Small intestine (tissue), 7 donors: ENCODE measurements at regions not wholly inside any gene's neighbourhood (a gene's known extent, or its start where the extent isn't known, plus 50 kb on each side); places are given as distances from the start of the nearest gene placed in this dataset.
"Not testable (repeated sequence)": the region's sequence is repeated elsewhere in the genome, so short reads cannot be mapped to it uniquely, and the experiment has no call there.

Source experiments
- DNase-seq, 2 donors: peaks; one replicate each; pipeline versions ENCODE4 v3.0.0 to v3.0.0-alpha.2; 2013
- FAIRE-seq: peaks from 2 replicates; lab custom pipeline; 2012; peaks lifted over from hg19 to GRCh38; lab: Jason Lieb, UNC
- H3K27ac ChIP-seq, 3 donors: one replicate each; pipeline ENCODE4 v1.5.1; 2013; ENCODE audit warnings: low read length in 2 of 3, mild to moderate bottlenecking in 2 of 3, control low read depth in 1 of 3, inconsistent platforms in 1 of 3, low read depth in 1 of 3, moderate library complexity in 1 of 3
- H3K27me3 ChIP-seq, 3 donors: one replicate each; pipeline ENCODE4 v1.6.1; 2013; ENCODE audit warnings: low read length in 3 of 3, inconsistent platforms in 1 of 3; ENCODE audit not compliant: control insufficient read depth in 3 of 3, insufficient read depth in 3 of 3
- H3K36me3 ChIP-seq, 3 donors: one replicate each; pipeline ENCODE4 v1.6.1; 2013; ENCODE audit warnings: low read length in 3 of 3, inconsistent platforms in 1 of 3, low read depth in 1 of 3, mild to moderate bottlenecking in 1 of 3, moderate library complexity in 1 of 3; ENCODE audit not compliant: control insufficient read depth in 3 of 3, insufficient read depth in 2 of 3
- H3K4me1 ChIP-seq, 3 donors: one replicate each; pipeline ENCODE4 v1.6.1; 2013; ENCODE audit warnings: low read length in 2 of 3, inconsistent platforms in 1 of 3, low read depth in 1 of 3, mild to moderate bottlenecking in 1 of 3, moderate library complexity in 1 of 3; ENCODE audit not compliant: control insufficient read depth in 3 of 3, insufficient read depth in 2 of 3
- H3K4me3 ChIP-seq, 3 donors: one replicate each; pipeline ENCODE4 v1.5.1; 2013; ENCODE audit warnings: low read length in 3 of 3, control low read depth in 1 of 3, inconsistent platforms in 1 of 3, low read depth in 1 of 3, mild to moderate bottlenecking in 1 of 3, moderate library complexity in 1 of 3
- H3K9me3 ChIP-seq, 2 donors: one replicate each; pipeline ENCODE4 v1.6.1; 2013; ENCODE audit warnings: low read depth in 1 of 2, low read length in 1 of 2; ENCODE audit not compliant: control insufficient read depth in 2 of 2, insufficient read depth in 1 of 2
- WGBS, 3 donors: extraction: QIAGEN DNeasy Blood & Tissue Kit; methylation state at CpG; one replicate each; pipeline ENCODE4 v1.1.7; 2013; 5-methylcytosine and 5-hydroxymethylcytosine counted together
- donor health status: healthy with polysubstance abuse.
- donor health status: control.
- donor health status: control.
- donor health status: Bipolar disorder and iron deficiency.
- donor health status: healthy.

- not testable (repeated sequence) for H3K27ac ChIP-seq, H3K27me3 ChIP-seq, FAIRE-seq, DNase-seq, H3K9me3 ChIP-seq, H3K36me3 ChIP-seq, H3K4me1 ChIP-seq, H3K4me3 ChIP-seq
- 78 to 97% (median 93%) methylated on average over 1 of the region's 1 CpG for WGBS, 3 donors
Measured at GRCh38 chr18:5830902-5831301, 64.4 kb downstream of the TMEM200C start.

GRCh38 chr18:5828913-5829312 is 66.4 kb downstream of the TMEM200C start:
- Histone ChIP-seq H3K4me3 (no peak overlapping the region), H3K27ac (no peak overlapping the region), H3K4me1 (no peaks in the 10 kb centered on the region), H3K9me3 (no peaks in the 10 kb centered on the region), H3K36me3 (no peaks in the 10 kb centered on the region), H3K27me3 (no peaks in the 10 kb centered on the region)
- WGBS, 3 donors = 80 to 85% (median 82%) methylated on average over 1 of the region's 1 CpG
- DNase-seq = no peak
- FAIRE-seq = no peak

GRCh38 chr18:5825663-5826062 is 69.7 kb downstream of the TMEM200C start:
- no peak for DNase-seq
- H3K4me3 ChIP-seq = no peak overlapping the region
- H3K27me3 ChIP-seq = no peaks in the 10 kb centered on the region
- 76 to 89% (median 88%) methylated on average over 4 of the region's 4 CpGs for WGBS, 3 donors
- no peaks in the 10 kb centered on the region for H3K4me1 ChIP-seq
- no peaks in the 10 kb centered on the region for H3K9me3 ChIP-seq
- no peak for FAIRE-seq
- no peak overlapping the region for H3K27ac ChIP-seq
- no peaks in the 10 kb centered on the region for H3K36me3 ChIP-seq

- WGBS, 3 donors = 27 to 40% (median 36%) methylated on average over 5 of the region's 5 CpGs
- Histone ChIP-seq H3K4me3 (no peak overlapping the region), H3K9me3 (no peaks in the 10 kb centered on the region), H3K27ac (no peak overlapping the region), H3K4me1 (no peaks in the 10 kb centered on the region), H3K27me3 (no peaks in the 10 kb centered on the region), H3K36me3 (no peaks in the 10 kb centered on the region)
- DNase-seq = no peak
- no peak for FAIRE-seq
Measured at GRCh38 chr18:5824370-5824984, 70.8 kb downstream of the TMEM200C start.

- 73 to 87% (median 77%) methylated on average over 1 of the region's 1 CpG for WGBS, 3 donors
- Histone ChIP-seq H3K4me1 (no peaks in the 10 kb centered on the region), H3K27me3 (no peaks in the 10 kb centered on the region), H3K36me3 (no peaks in the 10 kb centered on the region), H3K9me3 (no peaks in the 10 kb centered on the region), H3K4me3 (no peak overlapping the region), H3K27ac (no peak overlapping the region)
- no peak for DNase-seq
- no peak for FAIRE-seq
Measured at GRCh38 chr18:5817816-5818215, 77.5 kb downstream of the TMEM200C start.

- no peaks in the 10 kb centered on the region for H3K27me3 ChIP-seq
- H3K27ac ChIP-seq = no peak overlapping the region
- FAIRE-seq (no peak), DNase-seq (no peak)
- no peaks in the 10 kb centered on the region for H3K4me1 ChIP-seq
- WGBS, 3 donors = 83 to 89% (median 87%) methylated on average over 5 of the region's 5 CpGs
- peaks cover 0 to 14% of the 10 kb centered on the region in 2 donors for H3K9me3 ChIP-seq
- no peak overlapping the region for H3K4me3 ChIP-seq
- no peaks in the 10 kb centered on the region for H3K36me3 ChIP-seq
Measured at GRCh38 chr18:5806860-5807259, 88.5 kb downstream of the TMEM200C start.

- no peak for FAIRE-seq
Measured at GRCh38 chr18:5787936-5788335, 107.4 kb downstream of the TMEM200C start.

GRCh38 chr18:5779922-5780321 is 115.4 kb downstream of the TMEM200C start:
- DNase-seq (no peak), FAIRE-seq (no peak)
- WGBS, 3 donors = 13 to 54% (median 33%) methylated on average over 1 to 2 of the region's 2 CpGs
- Histone ChIP-seq H3K9me3 (peaks cover 0 to 3% of the 10 kb centered on the region in 2 donors), H3K27me3 (no peaks in the 10 kb centered on the region), H3K27ac (no peak overlapping the region), H3K4me1 (no peaks in the 10 kb centered on the region), H3K4me3 (no peak overlapping the region), H3K36me3 (no peaks in the 10 kb centered on the region)

More at GRCh38 chr18:5787936-5788335, 107.4 kb downstream of the TMEM200C start:
- no peak for DNase-seq
- H3K4me3 ChIP-seq = no peak overlapping the region
- no peak overlapping the region for H3K27ac ChIP-seq
- H3K27me3 ChIP-seq = no peaks in the 10 kb centered on the region
- 3 to 16% (median 15%) methylated on average over 1 of the region's 1 CpG for WGBS, 3 donors
- peaks cover 0 to 3% of the 10 kb centered on the region in 2 donors for H3K9me3 ChIP-seq
- no peaks in the 10 kb centered on the region for H3K36me3 ChIP-seq
- H3K4me1 ChIP-seq = no peaks in the 10 kb centered on the region
